Nephron (organoid): ENCODE measurements at regions not wholly inside any gene's neighbourhood (a gene's known extent, or its start where the extent isn't known, plus 50 kb on each side); places are given as distances from the start of the nearest gene placed in this dataset.

Experiments used
- H3K27ac Mint-ChIP-seq, 3 experiments: 2 replicates each; pipeline ENCODE4 v1.8.0; 2020; ENCODE audit warnings: mixed read lengths in 3 of 3, mild to moderate bottlenecking in 2 of 3, moderate library complexity in 1 of 3
- H3K27me3 Mint-ChIP-seq: 2 replicates; pipeline ENCODE4 v1.8.0; 2021; ENCODE audit warnings: low read depth, mild to moderate bottlenecking, moderate library complexity, mixed read lengths
- H3K36me3 Mint-ChIP-seq: 2 replicates; pipeline ENCODE4 v1.8.0; 2020; ENCODE audit warnings: low read depth, mixed read lengths
- H3K4me1 Mint-ChIP-seq: 2 replicates; pipeline ENCODE4 v1.8.0; 2020; ENCODE audit warnings: mixed read lengths
- H3K4me3 Mint-ChIP-seq, 3 experiments: 2 replicates each; pipeline ENCODE4 v1.8.0; 2020; ENCODE audit warnings: mild to moderate bottlenecking in 3 of 3, mixed read lengths in 3 of 3, moderate library complexity in 2 of 3
- H3K9me3 Mint-ChIP-seq: 2 replicates; pipeline ENCODE4 v1.8.0; 2020; ENCODE audit warnings: mixed read lengths
- TF ChIP-seq, protein P1 (sequence below), 3 experiments: fragments of 200-600 bp; sonication (generic); IDR thresholded peaks; one replicate each; pipeline ENCODE4 v1.5.0; 2021; ENCODE audit warnings: antibody characterized with exemption in 3 of 3; ENCODE audit not compliant: unreplicated experiment in 3 of 3

DNA sequence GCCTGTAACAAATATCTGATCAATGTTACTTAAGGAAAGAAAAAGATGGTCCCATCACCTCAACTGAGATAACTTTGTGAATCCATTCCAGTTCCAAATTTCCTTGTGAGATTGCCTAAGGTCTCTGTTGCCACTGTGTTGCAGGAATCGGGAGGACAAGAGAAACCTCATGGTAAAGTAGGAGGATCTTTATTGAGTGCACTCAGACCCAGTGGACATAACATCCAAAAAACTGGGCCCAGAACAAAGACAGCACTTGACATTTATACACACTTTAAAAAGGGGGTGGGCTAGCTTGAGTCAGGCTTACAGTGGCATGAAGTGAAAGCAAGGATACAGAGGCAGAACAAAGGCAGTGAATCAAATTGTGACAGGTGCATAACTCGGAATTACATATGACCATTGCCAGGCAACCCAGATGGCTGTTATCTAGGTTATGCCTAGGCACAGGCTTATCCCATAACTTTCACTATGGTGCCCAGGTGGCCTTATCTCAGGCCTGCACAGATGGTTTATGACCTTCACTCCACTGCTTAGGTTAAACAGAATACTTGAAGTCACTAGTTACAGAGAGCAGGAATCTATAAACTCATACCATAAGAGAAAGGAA, 459.4 kb upstream of the PCDH20 start:
- H3K4me1 Mint-ChIP-seq: no peaks in the 10 kb centered on the region
- H3K27ac Mint-ChIP-seq: no peak overlapping the region
- H3K36me3 Mint-ChIP-seq: no peaks in the 10 kb centered on the region
- no peaks in the 10 kb centered on the region for H3K27me3 Mint-ChIP-seq
- H3K9me3 Mint-ChIP-seq: peaks cover 38% of the 10 kb centered on the region
- no peak overlapping the region for H3K4me3 Mint-ChIP-seq
- TF ChIP-seq, protein P1, sequence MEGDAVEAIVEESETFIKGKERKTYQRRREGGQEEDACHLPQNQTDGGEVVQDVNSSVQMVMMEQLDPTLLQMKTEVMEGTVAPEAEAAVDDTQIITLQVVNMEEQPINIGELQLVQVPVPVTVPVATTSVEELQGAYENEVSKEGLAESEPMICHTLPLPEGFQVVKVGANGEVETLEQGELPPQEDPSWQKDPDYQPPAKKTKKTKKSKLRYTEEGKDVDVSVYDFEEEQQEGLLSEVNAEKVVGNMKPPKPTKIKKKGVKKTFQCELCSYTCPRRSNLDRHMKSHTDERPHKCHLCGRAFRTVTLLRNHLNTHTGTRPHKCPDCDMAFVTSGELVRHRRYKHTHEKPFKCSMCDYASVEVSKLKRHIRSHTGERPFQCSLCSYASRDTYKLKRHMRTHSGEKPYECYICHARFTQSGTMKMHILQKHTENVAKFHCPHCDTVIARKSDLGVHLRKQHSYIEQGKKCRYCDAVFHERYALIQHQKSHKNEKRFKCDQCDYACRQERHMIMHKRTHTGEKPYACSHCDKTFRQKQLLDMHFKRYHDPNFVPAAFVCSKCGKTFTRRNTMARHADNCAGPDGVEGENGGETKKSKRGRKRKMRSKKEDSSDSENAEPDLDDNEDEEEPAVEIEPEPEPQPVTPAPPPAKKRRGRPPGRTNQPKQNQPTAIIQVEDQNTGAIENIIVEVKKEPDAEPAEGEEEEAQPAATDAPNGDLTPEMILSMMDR (IDR thresholded peaks at IDR 0.05; ENCODE audit: unreplicated experiment in 3 of 3): no peak

DNA sequence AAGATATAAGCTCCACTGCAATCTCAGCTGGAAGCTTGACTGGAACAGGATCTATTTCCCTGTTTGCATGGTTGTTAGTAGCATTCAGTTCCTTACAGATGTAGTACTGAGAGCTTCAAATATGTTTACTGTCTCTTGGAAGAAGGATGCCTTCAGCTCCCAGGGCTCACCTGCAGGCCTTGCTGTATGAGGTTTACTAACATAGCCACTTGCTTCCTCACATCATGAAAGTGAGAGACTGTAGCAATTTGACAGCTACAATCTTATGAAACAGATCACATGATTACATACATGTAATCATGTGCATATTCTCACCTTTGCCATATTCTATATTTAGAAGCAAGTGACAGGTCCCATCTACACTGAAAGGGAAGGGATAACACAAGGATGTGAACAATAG, 458.1 kb upstream of the PCDH20 start:
- H3K4me3 Mint-ChIP-seq: no peak overlapping the region
- H3K9me3 Mint-ChIP-seq: peaks cover 36% of the 10 kb centered on the region
- H3K4me1 Mint-ChIP-seq: no peaks in the 10 kb centered on the region
- no peak overlapping the region for H3K27ac Mint-ChIP-seq
- H3K36me3 Mint-ChIP-seq: no peaks in the 10 kb centered on the region
- H3K27me3 Mint-ChIP-seq: no peaks in the 10 kb centered on the region
- TF ChIP-seq, protein P1 (IDR thresholded peaks at IDR 0.05; ENCODE audit: unreplicated experiment in 3 of 3): no peak

DNA sequence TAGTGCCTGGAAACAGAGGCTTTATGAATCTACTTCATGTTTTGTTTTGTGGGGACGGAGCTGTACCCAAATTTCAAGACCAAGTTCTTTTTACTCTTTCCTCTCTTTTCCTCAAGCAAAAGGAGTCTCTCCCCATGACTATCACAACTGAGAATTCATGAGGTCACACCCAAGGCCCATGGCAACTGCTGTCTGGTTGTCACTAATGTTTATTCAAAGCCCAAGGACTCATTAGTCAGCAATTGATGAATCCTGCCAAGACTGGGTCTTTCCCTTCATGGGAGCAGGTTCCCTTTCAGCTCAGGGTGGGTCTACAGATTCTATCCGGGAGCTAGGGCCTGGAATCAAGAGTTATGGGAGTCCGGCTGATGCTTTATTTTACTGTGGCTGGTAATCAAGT, 441.5 kb upstream of the PCDH20 start:
- TF ChIP-seq, protein P1 (IDR thresholded peaks at IDR 0.05; ENCODE audit: unreplicated experiment in 3 of 3): no peak
- Mint-ChIP-seq H3K9me3 (peaks cover 5% of the 10 kb centered on the region), H3K4me3 (no peak overlapping the region), H3K4me1 (no peaks in the 10 kb centered on the region), H3K27ac (no peak overlapping the region), H3K27me3 (no peaks in the 10 kb centered on the region), H3K36me3 (no peaks in the 10 kb centered on the region)

DNA sequence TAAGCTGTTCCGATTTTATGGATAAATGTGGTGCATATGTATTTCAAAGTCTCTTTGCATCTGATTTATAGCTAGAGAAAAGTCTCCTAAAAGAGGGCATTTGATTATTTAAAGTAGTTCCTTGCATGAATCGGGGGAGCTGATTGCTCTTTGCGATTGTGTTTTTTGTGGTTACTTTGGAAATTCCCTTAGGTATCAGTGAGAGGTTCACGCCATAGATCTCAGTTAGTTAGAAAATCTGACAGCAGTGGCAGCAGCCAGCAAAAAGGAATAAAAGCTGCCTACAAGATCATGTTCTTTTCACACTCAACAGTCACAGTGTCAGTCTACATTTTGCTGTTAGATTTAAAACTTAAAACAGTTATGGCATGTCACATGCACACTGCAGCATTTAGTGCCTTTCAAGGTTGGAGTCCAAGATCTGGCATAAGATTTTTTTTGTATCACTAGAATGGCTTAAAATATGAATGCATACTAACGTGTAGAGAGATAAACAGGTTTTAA, 436.5 kb upstream of the PCDH20 start:
- Mint-ChIP-seq H3K4me3 (no peak overlapping the region), H3K27ac (no peak overlapping the region), H3K27me3 (no peaks in the 10 kb centered on the region), H3K36me3 (no peaks in the 10 kb centered on the region), H3K9me3 (no peaks in the 10 kb centered on the region), H3K4me1 (no peaks in the 10 kb centered on the region)
- TF ChIP-seq, protein P1 (IDR thresholded peaks at IDR 0.05; ENCODE audit: unreplicated experiment in 3 of 3): no peak

DNA sequence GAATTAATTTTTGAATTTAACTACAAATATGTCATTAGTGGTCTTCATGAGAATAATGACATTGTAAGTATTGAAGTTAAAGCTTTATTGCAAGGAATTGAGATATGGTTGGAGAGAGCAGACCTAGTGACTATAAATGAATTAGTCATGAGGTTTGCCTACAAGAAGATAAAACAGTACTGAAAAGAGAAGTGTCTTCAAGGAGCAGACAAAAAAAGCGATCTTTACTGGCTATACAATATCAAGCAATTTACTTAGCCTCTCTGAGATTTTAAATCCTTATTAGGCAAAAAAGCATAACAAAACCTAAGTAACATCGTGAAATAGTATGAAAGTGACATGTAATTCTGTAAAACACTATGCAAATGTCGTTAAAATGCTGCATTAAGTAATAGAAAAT, 435.1 kb upstream of the PCDH20 start:
- Mint-ChIP-seq H3K27me3 (no peaks in the 10 kb centered on the region), H3K36me3 (no peaks in the 10 kb centered on the region), H3K4me3 (no peak overlapping the region), H3K27ac (no peak overlapping the region), H3K9me3 (no peaks in the 10 kb centered on the region), H3K4me1 (no peaks in the 10 kb centered on the region)
- TF ChIP-seq, protein P1 (IDR thresholded peaks at IDR 0.05; ENCODE audit: unreplicated experiment in 3 of 3): no peak

DNA sequence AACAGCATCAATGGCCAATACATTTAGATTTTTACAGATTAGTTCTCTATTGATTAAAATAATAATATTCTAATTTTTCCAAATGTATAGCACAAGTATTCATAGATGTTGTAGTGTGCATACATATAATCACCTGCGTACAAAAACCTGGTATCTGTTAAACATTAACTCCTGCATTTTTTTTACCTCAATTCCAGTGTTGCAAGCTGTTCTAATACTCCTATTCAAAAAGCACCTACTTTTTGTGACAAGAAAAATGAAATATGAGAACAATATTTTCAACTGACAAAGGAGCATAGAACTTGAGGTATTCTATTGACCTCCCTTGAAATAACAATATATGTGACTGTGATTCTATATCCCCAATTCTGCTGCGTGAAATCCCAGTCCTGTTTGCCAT, 422.9 kb upstream of the PCDH20 start:
- TF ChIP-seq, protein P1 (IDR thresholded peaks at IDR 0.05; ENCODE audit: unreplicated experiment in 3 of 3): no peak
- Mint-ChIP-seq H3K27me3 (no peaks in the 10 kb centered on the region), H3K9me3 (no peaks in the 10 kb centered on the region), H3K36me3 (no peaks in the 10 kb centered on the region), H3K4me1 (no peaks in the 10 kb centered on the region), H3K27ac (no peak overlapping the region), H3K4me3 (no peak overlapping the region)
